ENCODE measurements at regions not wholly inside any gene's neighbourhood (a gene's known extent, or its start where the extent isn't known, plus 50 kb on each side); places are given as distances from the start of the nearest gene placed in this dataset.
"Not testable (repeated sequence)": the region's sequence is repeated elsewhere in the genome, so short reads cannot be mapped to it uniquely, and the experiment has no call there.

- DNase-seq = no peak
Observed at GRCh38 chr17:33574942-33575445, 281.9 kb upstream of the ASIC2 start.

- not testable (repeated sequence) for DNase-seq
Observed at GRCh38 chr17:33579740-33580139, 286.6 kb upstream of the ASIC2 start.

GRCh38 chr17:33580215-33580614 is 287.1 kb upstream of the ASIC2 start:
- DNase-seq = no peak

GRCh38 chr17:33582661-33583060 is 289.6 kb upstream of the ASIC2 start:
- no peak for DNase-seq

- DNase-seq = no peak
Observed at GRCh38 chr17:33583518-33584417, 290.7 kb upstream of the ASIC2 start.

- no peak for DNase-seq
Observed at GRCh38 chr17:33593991-33594390, 300.9 kb upstream of the ASIC2 start.

GRCh38 chr17:33595828-33596227 is 302.7 kb upstream of the ASIC2 start:
- DNase-seq = no peak

GRCh38 chr17:33596899-33597298 is 303.8 kb upstream of the ASIC2 start:
- DNase-seq = no peak

- no peak for DNase-seq
Observed at GRCh38 chr17:33598797-33599196, 305.7 kb upstream of the ASIC2 start.

GRCh38 chr17:33602981-33603380 is 309.9 kb upstream of the ASIC2 start:
- no peak for DNase-seq

GRCh38 chr17:33603789-33604188 is 310.7 kb upstream of the ASIC2 start:
- DNase-seq = no peak

- DNase-seq = no peak
Observed at GRCh38 chr17:33611532-33611931, 318.4 kb upstream of the ASIC2 start.

GRCh38 chr17:33615861-33616260 is 322.8 kb upstream of the ASIC2 start:
- no peak for DNase-seq

GRCh38 chr17:33623841-33624240 is 330.7 kb upstream of the ASIC2 start:
- no peak for DNase-seq

- DNase-seq = no peak
Observed at GRCh38 chr17:33628500-33629346, 335.6 kb upstream of the ASIC2 start.

- no peak for DNase-seq
Observed at GRCh38 chr17:33633446-33633845, 340.4 kb upstream of the ASIC2 start.

GRCh38 chr17:33637534-33637933 is 344.4 kb upstream of the ASIC2 start:
- no peak for DNase-seq

GRCh38 chr17:33639103-33639880 is 346.2 kb upstream of the ASIC2 start:
- DNase-seq = no peak

GRCh38 chr17:33640629-33641028 is 347.5 kb upstream of the ASIC2 start:
- no peak for DNase-seq

GRCh38 chr17:33642002-33642401 is 348.9 kb upstream of the ASIC2 start:
- DNase-seq = no peak

- DNase-seq = no peak
Observed at GRCh38 chr17:33647956-33648355, 354.9 kb upstream of the ASIC2 start.

GRCh38 chr17:33650304-33650703 is 357.2 kb upstream of the ASIC2 start:
- DNase-seq = no peak

- DNase-seq = no peak
Observed at GRCh38 chr17:33651686-33652085, 358.6 kb upstream of the ASIC2 start.
